IPS DF 6.9 (cell line): ENCODE measurements at regions not wholly inside any gene's neighbourhood (a gene's known extent, or its start where the extent isn't known, plus 50 kb on each side); places are given as distances from the start of the nearest gene placed in this dataset.
"Not testable (repeated sequence)": the region's sequence is repeated elsewhere in the genome, so short reads cannot be mapped to it uniquely, and the experiment has no call there.

Experiments
- DNase-seq: peaks from one replicate; pipeline ENCODE4 v3.0.0-alpha.2; 2013; ENCODE audit warnings: low read depth, low spot score
- H3K27ac ChIP-seq: one replicate; pipeline ENCODE4 v1.5.1; 2013; ENCODE audit warnings: low read length, control low read depth
- H3K27me3 ChIP-seq: 2 replicates; pipeline ENCODE4 v1.6.1; 2013; ENCODE audit warnings: mild to moderate bottlenecking, low read length; ENCODE audit not compliant: control insufficient read depth, insufficient read depth
- H3K36me3 ChIP-seq: 2 replicates; pipeline ENCODE4 v1.6.1; 2013; ENCODE audit warnings: low read length; ENCODE audit not compliant: control insufficient read depth, insufficient read depth
- H3K4me1 ChIP-seq: 2 replicates; pipeline ENCODE4 v1.6.1; 2013; ENCODE audit warnings: low read length; ENCODE audit not compliant: control insufficient read depth, insufficient read depth
- H3K4me3 ChIP-seq: 2 replicates; pipeline ENCODE4 v1.5.1; 2013; ENCODE audit warnings: mild to moderate bottlenecking, low read length
- H3K9me3 ChIP-seq: 2 replicates; pipeline ENCODE4 v1.6.1; 2013; ENCODE audit warnings: low read length, inconsistent platforms; ENCODE audit not compliant: control insufficient read depth, insufficient read depth
- WGBS: extraction: QIAGEN DNeasy Blood & Tissue Kit; methylation state at CpG from one replicate; pipeline ENCODE4 v1.1.7; 2013; ENCODE audit warnings: mixed read lengths, missing lambda C conversion rate; ENCODE audit not compliant: insufficient read length, insufficient coverage; 5-methylcytosine and 5-hydroxymethylcytosine counted together

- Histone ChIP-seq H3K27me3 (no peaks in the 10 kb centered on the region), H3K36me3 (no peaks in the 10 kb centered on the region), H3K27ac (no peak overlapping the region), H3K9me3 (no peaks in the 10 kb centered on the region), H3K4me1 (no peaks in the 10 kb centered on the region), H3K4me3 (no peak overlapping the region)
- DNase-seq: no peak
- no CpG with 5 or more reads among the region's 3 CpGs for WGBS
Observed at GRCh38 chr2:104975851-104976250, 62.0 kb upstream of the MRPS9 start.

GRCh38 chr2:104976603-104977120 is 61.2 kb upstream of the MRPS9 start:
- WGBS: no CpG with 5 or more reads among the region's 4 CpGs
- Histone ChIP-seq H3K9me3 (no peaks in the 10 kb centered on the region), H3K27ac (no peak overlapping the region), H3K4me1 (no peaks in the 10 kb centered on the region), H3K36me3 (no peaks in the 10 kb centered on the region), H3K27me3 (no peaks in the 10 kb centered on the region), H3K4me3 (no peak overlapping the region)
- peak; percentile 33 for DNase-seq

DNA sequence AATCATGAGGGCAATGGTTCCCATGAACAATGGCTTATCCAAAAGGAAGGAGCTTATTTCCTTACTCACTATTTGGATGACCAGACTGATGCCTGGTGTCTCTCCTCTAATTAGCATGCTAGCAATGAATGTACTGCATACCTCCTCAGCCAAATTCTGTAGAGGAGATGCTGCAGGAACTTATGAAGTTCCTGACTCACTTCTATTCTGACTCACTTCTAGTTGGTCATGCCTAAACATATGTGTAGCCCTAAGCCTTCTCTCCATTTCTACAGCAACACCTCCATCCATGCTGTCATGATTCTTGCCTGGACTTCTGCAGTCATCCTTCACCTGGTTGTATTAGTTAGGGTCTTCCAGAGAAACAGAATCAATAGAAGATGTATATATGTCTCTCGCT is 59.9 kb upstream of the MRPS9 start:
- Histone ChIP-seq H3K27ac (no peak overlapping the region), H3K27me3 (no peaks in the 10 kb centered on the region), H3K4me3 (no peak overlapping the region), H3K4me1 (no peaks in the 10 kb centered on the region), H3K9me3 (no peaks in the 10 kb centered on the region), H3K36me3 (no peaks in the 10 kb centered on the region)
- DNase-seq: no peak
- no CpG with 5 or more reads among the region's 1 CpG for WGBS

DNA sequence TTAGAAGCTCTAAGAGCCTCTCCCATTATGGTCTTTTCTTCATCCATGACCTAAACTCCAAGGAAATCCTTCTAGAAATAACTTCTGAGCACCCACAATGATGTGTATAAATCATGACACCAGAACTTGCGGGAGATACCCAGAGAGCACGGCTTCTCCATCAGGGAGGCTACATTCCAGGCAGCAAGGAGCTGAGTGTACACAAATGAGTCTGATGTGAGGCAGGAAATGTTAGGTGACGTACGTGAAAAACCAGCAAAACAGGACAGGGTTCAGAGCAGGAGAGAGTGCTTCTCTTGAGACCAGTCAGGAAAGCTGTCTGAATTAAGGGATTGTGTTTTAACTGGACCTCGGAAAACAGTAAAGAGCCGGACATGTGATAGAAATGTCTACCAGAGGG is 58.1 kb upstream of the MRPS9 start:
- not testable (repeated sequence) for DNase-seq
- WGBS: no CpG with 5 or more reads among the region's 6 CpGs

GRCh38 chr2:104982111-104982510 is 55.8 kb upstream of the MRPS9 start:
- Histone ChIP-seq H3K9me3 (no peaks in the 10 kb centered on the region), H3K4me3 (no peak overlapping the region), H3K27ac (no peak overlapping the region), H3K27me3 (no peaks in the 10 kb centered on the region), H3K4me1 (no peaks in the 10 kb centered on the region), H3K36me3 (no peaks in the 10 kb centered on the region)
- no peak for DNase-seq
- WGBS: no CpG with 5 or more reads among the region's 7 CpGs

More for the DNA sequence above, 58.1 kb upstream of the MRPS9 start:
- not testable (repeated sequence) for H3K27ac ChIP-seq, H3K9me3 ChIP-seq, H3K4me3 ChIP-seq, H3K27me3 ChIP-seq, H3K36me3 ChIP-seq, H3K4me1 ChIP-seq
